H1 (cell line): ENCODE measurements at regions not wholly inside any gene's neighbourhood (a gene's known extent, or its start where the extent isn't known, plus 50 kb on each side); places are given as distances from the start of the nearest gene placed in this dataset.

ENCODE experiments used
- CHD7 ChIP-seq: fragments of 300-600 bp; sonication (generic); IDR thresholded peaks from 2 replicates; pipeline ENCODE4 v1.7.1; 2012; ENCODE audit warnings: low read length, moderate library complexity, mild to moderate bottlenecking, inconsistent platforms; ENCODE audit not compliant: insufficient replicate concordance

GRCh38 chr9:131809941-131810344 is 70.1 kb upstream of the RAPGEF1 start (continued):
- TF ChIP-seq CHD7: no peak
- TF ChIP-seq, all 59 proteins: peak for 0
